22Rv1 (cell line): ENCODE measurements at regions not wholly inside any gene's neighbourhood (a gene's known extent, or its start where the extent isn't known, plus 50 kb on each side); places are given as distances from the start of the nearest gene placed in this dataset.

Experiments
- ZFX ChIP-seq: fragments of 450-650 bp; IDR thresholded peaks from 2 replicates; pipeline ENCODE4 v1.6.1; 2017; ENCODE audit warnings: antibody characterized with exemption, borderline replicate concordance
- TF ChIP-seq, protein P1 (sequence below): fragments of 450-650 bp; IDR thresholded peaks from 2 replicates; pipeline ENCODE4 v1.5.1; 2017; ENCODE audit warnings: mild to moderate bottlenecking

DNA sequence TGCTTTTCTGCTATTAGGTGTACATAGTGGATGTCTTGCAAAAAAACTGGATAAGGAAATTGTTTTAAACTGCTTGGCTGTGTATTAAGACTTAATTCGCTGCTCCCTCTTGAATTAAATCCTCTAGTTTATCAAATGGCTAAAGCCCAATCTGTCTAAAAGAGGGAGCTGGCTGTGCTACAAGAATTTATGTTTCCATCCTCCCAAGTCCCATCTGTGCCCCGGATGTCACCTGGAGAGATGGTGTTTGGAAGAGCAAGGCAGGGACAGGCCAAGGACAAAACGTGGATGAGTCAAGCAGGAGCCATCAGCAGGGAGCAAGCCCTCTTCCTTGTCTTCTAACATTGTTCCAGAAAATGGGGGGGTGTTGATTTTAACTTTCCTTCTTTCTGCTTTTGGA lies 171.3 kb upstream of the LCORL start:
- TF ChIP-seq, protein P1, sequence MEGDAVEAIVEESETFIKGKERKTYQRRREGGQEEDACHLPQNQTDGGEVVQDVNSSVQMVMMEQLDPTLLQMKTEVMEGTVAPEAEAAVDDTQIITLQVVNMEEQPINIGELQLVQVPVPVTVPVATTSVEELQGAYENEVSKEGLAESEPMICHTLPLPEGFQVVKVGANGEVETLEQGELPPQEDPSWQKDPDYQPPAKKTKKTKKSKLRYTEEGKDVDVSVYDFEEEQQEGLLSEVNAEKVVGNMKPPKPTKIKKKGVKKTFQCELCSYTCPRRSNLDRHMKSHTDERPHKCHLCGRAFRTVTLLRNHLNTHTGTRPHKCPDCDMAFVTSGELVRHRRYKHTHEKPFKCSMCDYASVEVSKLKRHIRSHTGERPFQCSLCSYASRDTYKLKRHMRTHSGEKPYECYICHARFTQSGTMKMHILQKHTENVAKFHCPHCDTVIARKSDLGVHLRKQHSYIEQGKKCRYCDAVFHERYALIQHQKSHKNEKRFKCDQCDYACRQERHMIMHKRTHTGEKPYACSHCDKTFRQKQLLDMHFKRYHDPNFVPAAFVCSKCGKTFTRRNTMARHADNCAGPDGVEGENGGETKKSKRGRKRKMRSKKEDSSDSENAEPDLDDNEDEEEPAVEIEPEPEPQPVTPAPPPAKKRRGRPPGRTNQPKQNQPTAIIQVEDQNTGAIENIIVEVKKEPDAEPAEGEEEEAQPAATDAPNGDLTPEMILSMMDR = no peak
- no peak for TF ChIP-seq ZFX
